K562 (cell line): ENCODE measurements at regions not wholly inside any gene's neighbourhood (a gene's known extent, or its start where the extent isn't known, plus 50 kb on each side); places are given as distances from the start of the nearest gene placed in this dataset.

Source experiments
- ATAC-seq: fragments of 200-7000 bp; cut with Tn5 transposase; 3 replicates; pipeline ENCODE4 v1.9.1; 2020; ENCODE audit warnings: moderate library complexity
- BruUV-seq: library from RNA; stranded (reverse); fragments of 400-500 nt; replicated peaks from 2 replicates; lab custom pipeline; 2021; lab: Mats Ljungman, UMichigan
- CTCF ChIA-PET: fragments of 300-600 bp; formaldehyde crosslinking; extraction: SDS; loops from one replicate; lab custom pipeline; 2021; ENCODE audit warnings: low intra/inter-chr PET ratio; lab: Yijun Ruan, JAX
- POLR2A ChIA-PET: fragments of 300-600, 350-650 bp; sonication (Branson Sonifier 250); formaldehyde crosslinking; extraction: SDS; loops from one replicate; lab custom pipeline; 2021; ENCODE audit warnings: antibody characterized with exemption, inconsistent platforms; lab: Yijun Ruan, JAX
- DNase-seq, 4 experiments: peaks; one replicate each; pipeline versions ENCODE4 v3.0.0 to v3.0.0-alpha.2; 2011 to 2018; ENCODE audit warnings: low spot score in 3 of 4, mixed read lengths in 3 of 4; ENCODE audit errors: extremely low read depth in 1 of 4
- FAIRE-seq: peaks from 2 replicates; lab custom pipeline; 2011; peaks lifted over from hg19 to GRCh38; lab: Jason Lieb, UNC
- H2AFZ ChIP-seq: 2 replicates; pipeline ENCODE4 v1.6.0; 2011; ENCODE audit warnings: low read depth, low read length, control low read depth, inconsistent platforms
- H3K27ac ChIP-seq: fragments of 200-600 bp; 3 replicates; pipeline ENCODE4 v1.8.0; 2011; ENCODE audit warnings: low read depth, mild to moderate bottlenecking, control low read depth, inconsistent platforms, low read length, moderate library complexity, mixed read lengths; ENCODE audit errors: extremely low read depth
- H3K27me3 ChIP-seq, 2 experiments: fragments of 300-600 bp in 1 of 2; 2 replicates in 1 of 2; 3 replicates in 1 of 2; pipeline versions ENCODE4 v1.6.0 to v1.8.0; 2011; ENCODE audit warnings: inconsistent platforms in 2 of 2, low read length in 2 of 2, mild to moderate bottlenecking in 1 of 2, mixed read lengths in 1 of 2, moderate library complexity in 1 of 2; ENCODE audit not compliant: control insufficient read depth in 2 of 2, insufficient read depth in 2 of 2
- H3K36me3 ChIP-seq: fragments of 300-600 bp; 3 replicates; pipeline ENCODE4 v1.8.0; 2011; ENCODE audit warnings: mild to moderate bottlenecking, low read length, inconsistent platforms; ENCODE audit not compliant: control insufficient read depth, insufficient read depth
- H3K4me1 ChIP-seq, 2 experiments: fragments of 200-600 bp in 1 of 2; replicated peaks in 1 of 2; 2 replicates in 1 of 2; 3 replicates in 1 of 2; pipeline versions ENCODE4 v1.5.1 to v1.8.0; 2011; ENCODE audit warnings: inconsistent platforms in 2 of 2, low read length in 2 of 2, mild to moderate bottlenecking in 1 of 2, mixed read lengths in 1 of 2, moderate library complexity in 1 of 2; ENCODE audit not compliant: control insufficient read depth in 2 of 2, insufficient read depth in 2 of 2
- H3K4me2 ChIP-seq: 2 replicates; pipeline ENCODE4 v1.6.1; 2011; ENCODE audit warnings: low read length, control low read depth, inconsistent platforms, mixed read lengths; ENCODE audit not compliant: insufficient read depth
- H3K4me3 ChIP-seq: fragments of 200-600 bp; sonication (generic), shearing (Covaris generic); 2 replicates; pipeline ENCODE4 v1.5.1; 2016; ENCODE audit warnings: control low read depth, inconsistent platforms
- H3K79me2 ChIP-seq: fragments of 200-600 bp; 3 replicates; pipeline ENCODE4 v1.8.0; 2011; ENCODE audit warnings: low read length, inconsistent platforms; ENCODE audit not compliant: control insufficient read depth, insufficient read depth
- H3K9ac ChIP-seq, 2 experiments: 2 replicates each; pipeline versions ENCODE4 v1.6.0 to v1.6.1; 2011; ENCODE audit warnings: low read depth in 2 of 2, low read length in 2 of 2, control low read depth in 1 of 2, inconsistent platforms in 1 of 2, mild to moderate bottlenecking in 1 of 2, mixed read lengths in 1 of 2; ENCODE audit not compliant: insufficient read depth in 1 of 2
- H3K9me1 ChIP-seq: one replicate; pipeline ENCODE4 v1.6.0; 2011; ENCODE audit warnings: inconsistent platforms, mild to moderate bottlenecking, low read length, moderate library complexity; ENCODE audit not compliant: control insufficient read depth, insufficient read depth
- H3K9me3 ChIP-seq: replicated peaks from 2 replicates; pipeline ENCODE4 v1.5.1; 2011; ENCODE audit warnings: low read depth, low read length, inconsistent platforms; ENCODE audit not compliant: control insufficient read depth, insufficient read depth
- H4K20me1 ChIP-seq: replicated peaks from 2 replicates; pipeline ENCODE4 v1.6.1; 2011; ENCODE audit warnings: low read length, inconsistent platforms, mixed read lengths; ENCODE audit not compliant: control insufficient read depth, insufficient read depth
- ADNP ChIP-seq: fragments of 200-800 bp; sonication (Bioruptor generic); IDR thresholded peaks from 2 replicates; pipeline ENCODE4 v1.6.1; 2016; ENCODE audit warnings: missing genetic modification characterization, missing compliant biosample characterization
- CREM ChIP-seq: IDR thresholded peaks from 2 replicates; pipeline ENCODE4 v1.6.1; 2014; ENCODE audit warnings: antibody characterized with exemption, low read depth
- IRF1 ChIP-seq: sonication (generic); formaldehyde crosslinking; IDR thresholded peaks from 2 replicates; pipeline ENCODE4 v1.8.0; 2022; ENCODE audit warnings: missing genetic modification reagents, mild to moderate bottlenecking, borderline replicate concordance
- IRF2 ChIP-seq: sonication (generic); formaldehyde crosslinking; IDR thresholded peaks from 2 replicates; pipeline ENCODE4 v1.8.1; 2022; ENCODE audit warnings: mild to moderate bottlenecking, missing genetic modification reagents
- TAF9B ChIP-seq: fragments of 450-650 bp; IDR thresholded peaks from 2 replicates; pipeline ENCODE4 v1.6.1; 2018; ENCODE audit warnings: mild to moderate bottlenecking; ENCODE audit not compliant: partially characterized antibody
- ZFP36 ChIP-seq: fragments of 150-350 bp; IDR thresholded peaks from 2 replicates; pipeline ENCODE4 v1.6.1; 2018; ENCODE audit warnings: low read length, low read depth; ENCODE audit not compliant: partially characterized antibody
- ZFPM2 ChIP-seq: fragments of 250-450 bp; sonication (Bioruptor Pico); IDR thresholded peaks from 2 replicates; pipeline ENCODE4 v1.5.1; 2022; ENCODE audit warnings: mild to moderate bottlenecking
- ZNF134 ChIP-seq: fragments of 250-450 bp; sonication (Bioruptor Pico); conservative IDR thresholded peaks from 2 replicates; pipeline ENCODE4 v1.4.0; 2020
- ZNF146 ChIP-seq: IDR thresholded peaks from one replicate; pipeline ENCODE4 v1.6.1; 2018; ENCODE audit warnings: missing compliant biosample characterization; ENCODE audit not compliant: unreplicated experiment
- WGBS: fragments of 100-300 bp; shearing (Covaris generic); methylation state at CpG from one replicate; pipeline ENCODE4 v1.1.6; 2016; ENCODE audit warnings: low coverage, mixed read lengths; ENCODE audit not compliant: insufficient coverage; ENCODE audit errors: missing lambda C conversion rate; 5-methylcytosine and 5-hydroxymethylcytosine counted together
- in situ Hi-C: fragments of 300-500 bp; cut with MboI; formaldehyde crosslinking; loops from 4 replicates; pipeline ENCODE4 v1.15.0; 2018; ENCODE audit warnings: inconsistent platforms, mixed read lengths
- intact Hi-C: fragments of 100-400 bp; cut with micrococcal nuclease; formaldehyde crosslinking; loops from 2 replicates; pipeline ENCODE4 v1.14.2; 2022
- TF ChIP-seq, protein P1 (sequence below): fragments of 450-650 bp; conservative IDR thresholded peaks from 2 replicates; pipeline ENCODE4 v1.6.1; 2016; ENCODE audit warnings: missing genetic modification characterization, low read depth, mild to moderate bottlenecking, missing compliant biosample characterization, moderate library complexity

DNA sequence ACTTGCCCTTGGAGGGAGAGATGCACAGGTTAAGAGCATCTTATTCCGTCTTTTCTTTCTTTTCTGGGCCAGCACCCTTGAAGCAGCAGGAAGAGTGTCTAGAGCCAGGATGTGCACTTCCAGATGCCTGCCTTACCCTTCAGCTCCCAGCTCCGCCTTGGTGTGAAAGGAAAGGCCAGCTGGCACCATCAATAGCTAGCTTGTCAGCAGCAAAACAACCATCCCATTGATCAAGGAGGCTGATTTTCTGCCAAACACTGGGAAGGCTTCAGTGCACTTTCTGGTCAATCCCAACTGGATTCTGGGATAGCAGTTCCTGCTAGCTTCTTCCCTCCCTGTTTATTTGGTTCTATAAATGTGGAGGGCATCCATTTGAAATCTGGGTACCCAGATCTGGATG, 110.9 kb upstream of the GALNT15 start:
- intact Hi-C loops, result no loop called here
- CTCF ChIA-PET, result no interaction called here
- H3K4me1 ChIP-seq, result no peaks in the 10 kb centered on the region
- no peaks in the 10 kb centered on the region for H3K9me1 ChIP-seq
- no peak overlapping the region for H3K9ac ChIP-seq
- H3K27ac ChIP-seq, result no peak overlapping the region
- no peaks in the 10 kb centered on the region for H3K9me3 ChIP-seq
- H3K4me3 ChIP-seq, result no peak overlapping the region
- H2AFZ ChIP-seq, result no peak overlapping the region
- H3K4me2 ChIP-seq, result no peak overlapping the region
- no peaks in the 10 kb centered on the region for H3K79me2 ChIP-seq
- no peak for TF ChIP-seq IRF2 (CRISPR knock-in tag)
- no peak for TF ChIP-seq ZNF134 (CRISPR knock-in tag)
- no peak for TF ChIP-seq CREM
- TF ChIP-seq, protein P1, sequence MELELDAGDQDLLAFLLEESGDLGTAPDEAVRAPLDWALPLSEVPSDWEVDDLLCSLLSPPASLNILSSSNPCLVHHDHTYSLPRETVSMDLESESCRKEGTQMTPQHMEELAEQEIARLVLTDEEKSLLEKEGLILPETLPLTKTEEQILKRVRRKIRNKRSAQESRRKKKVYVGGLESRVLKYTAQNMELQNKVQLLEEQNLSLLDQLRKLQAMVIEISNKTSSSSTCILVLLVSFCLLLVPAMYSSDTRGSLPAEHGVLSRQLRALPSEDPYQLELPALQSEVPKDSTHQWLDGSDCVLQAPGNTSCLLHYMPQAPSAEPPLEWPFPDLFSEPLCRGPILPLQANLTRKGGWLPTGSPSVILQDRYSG (tag), result no peak
- no peak for TF ChIP-seq IRF1 (CRISPR knock-in tag)
- no peak for TF ChIP-seq ADNP (tag)
- no peak for TF ChIP-seq ZNF146
- no peak for TF ChIP-seq ZFPM2
- no peak for TF ChIP-seq ZFP36
- TF ChIP-seq TAF9B, result no peak
- ATAC-seq (no peak), DNase-seq (no peak), FAIRE-seq (no peak)
- BruUV-seq, result no TSS peak
- POLR2A ChIA-PET, result interaction anchor here (0.6 kb wide), 1 partner anchor 52 kb away, joined by 3 read pairs; no protein-coding TSS in a partner anchor
- in situ Hi-C loops, result no loop called here
- H3K36me3 ChIP-seq, result no peaks in the 10 kb centered on the region
- 0% methylated on average over 2 of the region's 2 CpGs for WGBS
- peaks cover 0 to 19% of the 10 kb centered on the region in 2 experiments; a peak in 3 of 5 replicates for H3K27me3 ChIP-seq
- H4K20me1 ChIP-seq, result no peaks in the 10 kb centered on the region
